ENCODE measurements at regions not wholly inside any gene's neighbourhood (a gene's known extent, or its start where the extent isn't known, plus 50 kb on each side); places are given as distances from the start of the nearest gene placed in this dataset.
"Not testable (repeated sequence)": the region's sequence is repeated elsewhere in the genome, so short reads cannot be mapped to it uniquely, and the experiment has no call there.

DNA sequence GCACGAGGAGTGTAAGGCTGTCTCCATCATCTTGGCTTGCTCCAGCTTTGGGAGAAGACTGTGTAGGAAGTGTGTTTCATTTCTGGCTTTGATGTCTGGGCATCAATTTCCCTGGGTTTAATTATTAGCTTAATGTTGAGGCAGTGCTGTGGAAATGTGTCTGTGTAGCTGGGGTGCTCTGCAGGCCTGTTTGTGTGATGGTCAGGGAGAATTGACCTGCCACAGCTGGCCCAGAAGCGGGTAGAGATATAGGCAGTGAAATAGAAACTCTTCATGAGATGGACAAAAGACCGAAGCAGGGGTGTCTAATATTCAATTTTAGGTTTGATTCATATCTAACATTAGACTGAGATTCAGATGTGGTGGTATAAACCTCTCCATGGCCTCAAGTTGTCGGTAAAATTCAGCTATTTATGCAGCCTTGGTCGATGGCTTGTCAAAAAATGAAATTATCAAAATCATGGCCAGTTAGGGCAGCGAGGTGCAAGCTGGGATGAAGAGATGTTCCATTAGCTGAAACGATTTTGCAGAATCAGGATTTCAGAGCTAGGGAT is 95.3 kb upstream of the SNX9 start:
- DNase-seq, result no peak

DNA sequence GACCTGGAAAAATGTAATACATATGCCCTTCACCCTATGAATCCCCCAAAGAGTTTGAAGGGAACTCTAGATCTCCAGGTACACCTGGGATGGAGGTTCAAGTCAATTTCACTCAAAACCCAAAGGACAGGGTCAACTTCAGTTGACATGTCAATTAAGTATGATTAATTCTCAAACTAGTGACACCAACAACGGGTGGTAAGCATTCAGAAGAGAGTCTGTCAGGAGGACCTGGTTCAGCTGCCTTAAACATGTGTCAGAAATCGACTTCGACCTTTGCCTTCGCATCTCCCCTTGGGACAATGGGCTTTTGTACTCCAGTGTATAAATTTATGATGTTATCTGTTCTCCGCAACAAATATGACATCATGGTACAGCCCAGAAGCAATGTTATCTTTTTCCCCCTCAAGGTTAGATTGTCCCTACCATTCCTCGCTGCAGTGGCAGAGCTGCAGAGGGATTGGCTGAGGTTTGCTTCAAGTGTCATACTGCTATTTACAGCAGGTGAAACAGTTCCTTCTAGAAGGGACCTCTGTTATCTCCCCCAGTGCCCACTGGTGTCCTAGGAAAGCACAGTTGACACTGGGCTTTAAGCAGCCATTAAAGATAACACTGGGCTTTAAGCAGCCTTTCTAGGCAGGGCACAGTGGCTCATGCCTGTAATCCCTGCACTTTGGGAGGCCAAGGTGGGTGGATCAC is 94.7 kb upstream of the SNX9 start:
- no peak for DNase-seq

DNA sequence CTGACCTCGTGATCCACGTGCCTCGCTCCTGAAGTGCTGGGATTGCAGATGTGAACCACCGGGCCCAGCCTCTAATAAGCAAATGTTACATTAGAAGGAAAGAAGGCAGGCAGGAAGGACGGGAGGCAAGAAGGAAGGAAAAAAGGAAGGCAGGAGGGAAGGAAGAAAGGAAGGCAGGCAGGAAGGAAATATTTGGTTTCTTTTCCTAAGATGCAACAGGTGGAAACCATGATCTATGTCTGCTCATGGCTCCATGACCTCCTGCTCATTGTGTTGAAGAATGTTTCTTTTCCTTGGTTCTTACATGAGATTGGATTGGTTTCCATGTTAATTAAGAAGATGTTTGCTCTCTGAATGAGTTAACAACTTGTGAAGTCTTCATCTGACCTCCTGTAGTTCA is 91.8 kb upstream of the SNX9 start:
- no peak for DNase-seq

- DNase-seq, result no peak
Measured at GRCh38 chr6:157732007-157732406, 91.0 kb upstream of the SNX9 start.

GRCh38 chr6:157732416-157733161 is 90.5 kb upstream of the SNX9 start:
- DNase-seq, result no peak

DNA sequence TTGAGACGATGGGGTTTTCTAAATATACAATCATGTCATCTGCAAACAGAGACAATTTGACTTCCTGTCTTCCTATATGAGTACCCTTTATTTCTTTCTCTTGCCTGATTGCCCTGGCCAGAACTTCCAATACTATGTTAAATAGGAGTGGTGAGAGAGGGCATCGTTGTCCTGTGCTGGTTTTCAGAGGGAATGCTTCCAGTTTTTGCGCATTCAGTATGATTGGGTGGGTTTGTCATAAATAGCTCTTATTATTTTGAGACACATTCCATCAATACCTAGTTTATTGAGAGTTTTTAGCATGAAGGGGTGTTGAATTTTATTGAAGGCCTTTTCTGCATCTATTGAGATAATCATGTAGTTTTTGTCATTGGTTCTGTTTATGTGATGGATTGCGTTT is 86.5 kb upstream of the SNX9 start:
- DNase-seq, result not testable (repeated sequence)

DNA sequence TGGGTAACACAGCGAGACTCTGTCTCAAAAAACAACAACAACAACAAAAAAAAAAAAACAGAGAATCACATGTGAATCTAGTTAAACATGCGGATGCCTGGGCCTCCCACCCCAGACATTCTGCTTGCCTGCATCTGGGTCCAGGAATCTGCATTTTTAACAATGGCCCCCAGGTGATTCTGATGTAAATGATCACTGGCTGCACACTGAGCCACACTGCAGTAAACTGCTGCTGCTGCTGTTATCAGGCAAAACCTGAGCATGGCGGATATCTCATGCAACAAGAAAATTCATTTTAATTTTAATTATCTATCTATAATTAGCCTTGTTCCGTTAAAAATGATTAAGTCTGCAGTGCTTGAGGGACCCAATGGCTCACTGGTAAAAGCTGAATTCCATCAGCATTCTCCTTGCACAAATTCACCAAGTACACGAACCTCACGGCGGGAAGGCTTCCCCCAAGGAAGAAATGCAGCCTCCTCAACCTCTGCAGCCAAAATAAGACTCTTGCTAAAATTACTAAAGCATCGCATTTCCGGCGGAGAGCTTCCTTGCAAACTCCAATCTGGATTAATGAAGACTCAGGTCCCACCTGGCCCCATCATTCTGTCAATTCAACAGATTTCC is 81.6 kb upstream of the SNX9 start:
- no peak for DNase-seq

GRCh38 chr6:157741948-157742556 is 81.0 kb upstream of the SNX9 start:
- no peak for DNase-seq

GRCh38 chr6:157744102-157744601 is 78.9 kb upstream of the SNX9 start:
- DNase-seq, result no peak

DNA sequence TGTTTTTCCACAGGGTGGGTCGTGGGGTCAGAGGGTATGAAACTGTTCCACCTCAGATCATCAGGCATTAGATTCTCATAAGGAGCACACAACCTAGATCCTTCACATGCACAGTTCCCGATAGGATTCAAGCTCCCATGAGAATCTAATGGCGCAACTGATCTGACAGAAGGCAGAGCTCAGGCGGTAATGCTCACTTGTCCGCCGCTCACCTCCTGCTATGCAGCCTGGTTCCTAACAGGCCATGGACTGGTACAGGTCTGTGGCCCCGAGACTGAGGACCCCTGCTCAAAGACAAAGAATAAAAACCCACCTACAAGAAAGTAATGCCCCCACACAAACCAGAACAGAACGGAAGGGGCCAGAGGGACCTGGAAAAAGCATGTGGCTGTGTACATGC is 76.1 kb upstream of the SNX9 start:
- no peak for DNase-seq

DNA sequence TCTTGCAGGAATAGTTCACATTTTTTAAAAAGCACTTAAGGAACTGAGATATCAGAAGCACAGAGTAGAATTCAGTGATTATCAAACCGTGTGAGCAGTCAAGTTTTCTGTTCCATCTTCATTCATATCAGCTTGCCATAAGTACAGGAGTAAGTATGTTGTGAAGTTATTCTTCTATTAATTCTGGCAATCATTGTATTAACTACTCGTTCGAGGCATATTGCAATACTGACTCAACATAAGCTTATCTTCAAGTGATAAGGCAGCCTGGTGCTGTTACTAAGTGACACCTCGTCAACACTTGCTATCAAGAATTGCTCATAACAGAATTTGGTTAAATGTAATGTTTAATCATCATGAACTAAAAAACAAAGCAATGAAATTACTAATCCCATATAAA is 75.7 kb upstream of the SNX9 start:
- DNase-seq, result no peak

GRCh38 chr6:157748839-157749571 is 74.0 kb upstream of the SNX9 start:
- DNase-seq, result no peak

- not testable (repeated sequence) for DNase-seq
Measured at GRCh38 chr6:157750973-157751372, 72.1 kb upstream of the SNX9 start.

GRCh38 chr6:157751547-157752200 is 71.4 kb upstream of the SNX9 start:
- no peak for DNase-seq

DNA sequence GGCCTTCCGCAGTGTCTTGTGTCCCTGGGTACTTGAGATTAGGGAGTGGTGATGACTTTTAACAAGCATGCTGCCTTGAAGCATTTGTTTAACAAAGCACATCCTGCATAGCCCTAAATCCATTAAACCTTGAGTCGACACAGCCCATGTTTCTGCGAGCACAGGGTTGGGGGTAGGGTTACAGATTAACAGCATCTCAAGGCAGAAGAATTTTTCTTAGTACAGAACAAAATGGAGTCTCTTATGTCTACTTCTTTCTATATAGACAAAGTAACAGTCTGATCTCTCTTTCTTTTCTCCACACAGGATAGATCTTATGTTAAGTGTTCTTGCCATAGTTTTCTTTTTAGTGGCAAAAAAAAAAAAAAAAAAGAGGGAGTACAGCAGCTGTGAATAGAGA is 70.2 kb upstream of the SNX9 start:
- DNase-seq, result not testable (repeated sequence)

- no peak for DNase-seq
Measured at GRCh38 chr6:157753291-157753690, 69.8 kb upstream of the SNX9 start.

DNA sequence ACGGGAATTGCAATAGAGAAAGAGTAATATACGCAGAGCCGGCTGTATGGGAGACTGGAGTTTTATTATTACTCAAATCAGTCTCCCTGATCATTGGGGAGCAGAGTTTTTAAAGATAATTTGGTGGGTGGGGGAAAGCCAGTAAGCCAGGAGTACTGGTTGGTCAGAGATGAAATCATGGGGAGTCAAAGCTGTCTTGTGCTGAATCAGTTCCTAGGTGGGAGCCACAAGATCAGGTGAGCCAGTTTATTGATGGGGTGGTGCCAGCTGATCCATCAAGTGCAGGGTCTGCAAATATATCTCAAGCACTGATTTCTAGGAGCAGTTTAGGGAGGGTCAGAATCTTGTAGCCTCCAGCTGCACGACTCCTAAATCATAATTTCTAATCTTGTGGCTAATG is 69.2 kb upstream of the SNX9 start:
- not testable (repeated sequence) for DNase-seq

DNA sequence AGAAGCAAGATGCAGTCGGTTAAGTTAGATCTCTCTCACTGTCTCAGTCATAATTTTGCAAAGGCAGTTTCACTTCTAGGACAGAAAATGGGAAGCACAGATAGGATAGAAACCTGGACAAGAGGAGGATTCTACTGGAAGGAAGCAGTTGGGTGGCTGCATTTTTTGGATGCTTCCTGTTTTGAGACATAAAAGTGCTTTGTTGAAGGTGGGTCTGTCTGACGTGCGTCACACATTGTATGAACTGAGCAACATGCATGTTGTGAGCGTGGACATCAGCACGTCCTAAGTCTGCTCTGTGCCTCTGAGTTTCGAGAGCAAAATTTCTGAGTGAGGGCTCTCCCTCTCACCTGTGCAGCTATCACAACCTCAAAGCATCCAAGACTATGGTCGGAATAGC is 68.7 kb upstream of the SNX9 start:
- DNase-seq, result no peak

DNA sequence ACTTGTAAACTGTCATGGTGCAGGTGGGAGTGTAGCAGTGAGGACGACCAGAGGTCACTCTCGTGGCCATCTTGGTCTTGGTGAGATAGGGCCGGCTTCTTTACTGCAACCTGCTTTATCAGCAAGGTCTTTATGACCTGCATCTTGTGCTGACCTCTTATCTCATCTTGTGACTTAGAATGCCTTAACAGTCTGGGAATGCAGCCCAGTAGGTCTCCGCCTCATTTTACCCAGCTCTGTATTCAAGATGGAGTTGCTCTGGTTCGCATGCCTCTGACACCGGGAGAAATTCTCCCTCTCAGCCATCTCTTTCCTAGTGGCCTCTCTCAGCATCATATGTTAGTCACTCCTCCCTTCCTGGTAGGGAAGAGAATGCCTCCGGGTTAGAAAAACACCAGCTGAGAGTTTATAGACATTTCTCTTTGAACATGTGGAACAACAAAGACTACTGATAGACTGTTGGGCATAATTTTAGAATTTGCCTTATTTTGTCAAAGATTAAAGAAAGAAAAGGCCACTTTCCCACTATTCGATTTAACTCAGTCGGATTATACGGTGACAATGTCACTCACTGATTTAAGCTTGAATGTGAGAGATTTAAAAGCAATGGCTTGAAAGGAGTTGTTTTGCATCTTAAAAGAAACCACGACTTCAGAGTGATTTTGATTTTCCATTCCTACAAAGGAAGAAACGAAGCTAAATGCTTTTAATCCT is 67.9 kb upstream of the SNX9 start:
- DNase-seq, result no peak

DNA sequence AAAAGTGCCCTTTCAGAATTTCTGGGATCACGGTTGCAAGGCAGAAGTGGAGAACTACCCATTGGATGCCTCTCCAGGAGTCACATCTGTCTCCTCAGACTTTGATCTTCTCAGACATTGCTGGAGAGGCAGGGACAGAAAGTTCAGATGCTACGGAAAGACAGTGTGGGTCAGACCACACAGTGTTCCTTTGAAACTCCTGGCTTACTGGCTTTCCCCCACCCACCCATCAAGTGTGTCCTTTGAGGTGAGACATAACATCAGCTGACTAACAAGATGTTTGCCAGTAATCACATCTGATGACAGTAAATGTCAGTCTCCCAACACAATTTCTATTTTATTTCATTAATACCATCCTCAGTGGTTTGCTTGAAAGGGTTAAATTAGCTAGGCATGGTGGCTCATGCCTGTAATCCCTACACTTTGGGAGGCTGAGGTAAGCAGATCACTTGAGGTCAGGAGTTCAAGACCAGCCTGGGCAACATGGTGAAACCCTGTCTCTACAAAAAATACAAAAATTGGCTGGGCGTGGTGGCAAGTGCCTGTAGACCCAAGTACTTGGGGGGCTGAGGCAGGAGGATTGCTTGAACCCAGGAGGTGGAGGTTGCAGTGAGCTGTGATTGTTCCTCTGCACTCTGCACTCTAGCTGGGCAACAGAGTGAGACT is 67.2 kb upstream of the SNX9 start:
- peak; percentile 80 for DNase-seq
